Uterus (tissue), 3 donors: ENCODE measurements at regions not wholly inside any gene's neighbourhood (a gene's known extent, or its start where the extent isn't known, plus 50 kb on each side); places are given as distances from the start of the nearest gene placed in this dataset.
"Not testable (repeated sequence)": the region's sequence is repeated elsewhere in the genome, so short reads cannot be mapped to it uniquely, and the experiment has no call there.

Experiments
- DNase-seq, 2 donors: peaks; one replicate each; pipeline ENCODE4 v3.0.0-alpha.2; 2019 to 2020
- H3K27ac ChIP-seq, 2 donors: fragments of 200-600 bp; sonication (generic); 1 replicate in 1 of 2; 2 replicates in 1 of 2; pipeline ENCODE4 v1.5.1; 2016 to 2018
- H3K27me3 ChIP-seq, 2 donors: fragments of 200-600 bp; sonication (generic); one replicate each; pipeline ENCODE4 v1.5.1; 2018 to 2019; ENCODE audit warnings: control low read depth in 1 of 2
- H3K36me3 ChIP-seq, 2 donors: fragments of 200-600 bp; sonication (generic); one replicate each; pipeline ENCODE4 v1.5.1; 2019; ENCODE audit warnings: control low read depth in 1 of 2
- H3K4me1 ChIP-seq, 2 donors: fragments of 200-600 bp; sonication (generic); one replicate each; pipeline ENCODE4 v1.5.1; 2018 to 2019; ENCODE audit warnings: control low read depth in 1 of 2
- H3K4me3 ChIP-seq, 2 donors: fragments of 200-600 bp; sonication (generic); 1 replicate in 1 of 2; 2 replicates in 1 of 2; pipeline ENCODE4 v1.5.1; 2018 to 2019; ENCODE audit warnings: mild to moderate bottlenecking in 1 of 2
- H3K9me3 ChIP-seq, 2 donors: fragments of 200-600 bp; sonication (generic); one replicate each; pipeline ENCODE4 v1.5.1; 2019; ENCODE audit warnings: control low read depth in 1 of 2
- POLR2A ChIP-seq, 2 donors: fragments of 450-650 bp; IDR thresholded peaks; one replicate each; pipeline ENCODE4 v1.6.1; 2016; ENCODE audit warnings: antibody characterized with exemption in 2 of 2, mild to moderate bottlenecking in 1 of 2, moderate library complexity in 1 of 2
- intact Hi-C: fragments of 100-400 bp; cut with DNase I; formaldehyde crosslinking; loops from one replicate; pipeline ENCODE4 v1.15.1; 2023; ENCODE audit warnings: low total_unique reads
- TF ChIP-seq, protein P1 (sequence below), 4 experiments: fragments of 200-600 bp in 2 of 4; fragments of 450-650 bp in 2 of 4; sonication (generic) in 2 of 4; IDR thresholded peaks; one replicate each; pipeline ENCODE4 v1.5.1; 2016 to 2019; ENCODE audit warnings: antibody characterized with exemption in 4 of 4, mild to moderate bottlenecking in 2 of 4, moderate library complexity in 1 of 4
- donor health status: DM: yes; HTN: yes; CAD: no.

GRCh38 chrX:96538104-96538725 lies 146.4 kb upstream of the DIAPH2 start:
- intact Hi-C loops, result no loop called here
- Histone ChIP-seq H3K27me3 (no peaks in the 10 kb centered on the region), H3K9me3 (no peaks in the 10 kb centered on the region), H3K27ac (no peak overlapping the region), H3K36me3 (no peaks in the 10 kb centered on the region), H3K4me3 (no peak overlapping the region), H3K4me1 (no peaks in the 10 kb centered on the region)
- DNase-seq, result no peak
- TF ChIP-seq, protein P1, sequence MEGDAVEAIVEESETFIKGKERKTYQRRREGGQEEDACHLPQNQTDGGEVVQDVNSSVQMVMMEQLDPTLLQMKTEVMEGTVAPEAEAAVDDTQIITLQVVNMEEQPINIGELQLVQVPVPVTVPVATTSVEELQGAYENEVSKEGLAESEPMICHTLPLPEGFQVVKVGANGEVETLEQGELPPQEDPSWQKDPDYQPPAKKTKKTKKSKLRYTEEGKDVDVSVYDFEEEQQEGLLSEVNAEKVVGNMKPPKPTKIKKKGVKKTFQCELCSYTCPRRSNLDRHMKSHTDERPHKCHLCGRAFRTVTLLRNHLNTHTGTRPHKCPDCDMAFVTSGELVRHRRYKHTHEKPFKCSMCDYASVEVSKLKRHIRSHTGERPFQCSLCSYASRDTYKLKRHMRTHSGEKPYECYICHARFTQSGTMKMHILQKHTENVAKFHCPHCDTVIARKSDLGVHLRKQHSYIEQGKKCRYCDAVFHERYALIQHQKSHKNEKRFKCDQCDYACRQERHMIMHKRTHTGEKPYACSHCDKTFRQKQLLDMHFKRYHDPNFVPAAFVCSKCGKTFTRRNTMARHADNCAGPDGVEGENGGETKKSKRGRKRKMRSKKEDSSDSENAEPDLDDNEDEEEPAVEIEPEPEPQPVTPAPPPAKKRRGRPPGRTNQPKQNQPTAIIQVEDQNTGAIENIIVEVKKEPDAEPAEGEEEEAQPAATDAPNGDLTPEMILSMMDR (IDR thresholded peaks at IDR 0.05), result no peak
- TF ChIP-seq POLR2A (IDR thresholded peaks at IDR 0.05), result no peak

- no peak for TF ChIP-seq POLR2A (IDR thresholded peaks at IDR 0.05)
- TF ChIP-seq, protein P1 (IDR thresholded peaks at IDR 0.05), result no peak
These were observed 144.5 kb upstream of the DIAPH2 start for GRCh38 chrX:96540111-96540631.

GRCh38 chrX:96546281-96546680 lies 138.4 kb upstream of the DIAPH2 start:
- H3K4me1 ChIP-seq, intact Hi-C loops, H3K27me3 ChIP-seq, H3K36me3 ChIP-seq, H3K9me3 ChIP-seq, DNase-seq, H3K4me3 ChIP-seq, H3K27ac ChIP-seq: not testable (repeated sequence)

More at GRCh38 chrX:96540111-96540631, 144.5 kb upstream of the DIAPH2 start:
- no peak overlapping the region for H3K27ac ChIP-seq
- H3K4me1 ChIP-seq, result no peaks in the 10 kb centered on the region
- H3K4me3 ChIP-seq, result no peak overlapping the region
- intact Hi-C loops, result no loop called here
- H3K27me3 ChIP-seq, result no peaks in the 10 kb centered on the region
- no peak for DNase-seq
- no peaks in the 10 kb centered on the region for H3K36me3 ChIP-seq
- H3K9me3 ChIP-seq, result no peaks in the 10 kb centered on the region

DNA sequence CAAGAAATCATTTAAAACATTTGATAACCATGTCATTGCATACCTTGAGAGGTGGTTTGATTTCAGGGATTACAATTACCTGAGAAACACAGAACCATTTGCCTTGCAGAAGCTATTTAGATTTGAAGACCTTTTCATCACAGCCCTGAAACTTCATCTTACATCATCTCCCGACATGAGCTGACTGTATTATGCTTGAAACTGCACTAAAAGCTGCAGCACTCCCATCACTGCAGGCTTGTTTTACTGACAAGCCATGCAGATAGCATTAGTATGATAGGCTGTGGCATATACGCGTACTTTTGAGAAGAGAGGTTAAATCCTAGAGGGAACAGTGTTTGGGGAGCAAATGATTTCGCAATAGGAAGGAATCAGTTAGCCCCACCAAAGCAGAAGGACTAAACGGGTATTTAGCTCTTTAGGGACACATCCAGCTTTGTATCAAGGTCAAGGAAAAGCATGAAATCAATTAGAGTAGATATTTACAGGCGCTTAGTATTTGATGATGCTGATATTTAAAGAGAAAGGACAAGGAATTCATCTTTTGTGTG lies 133.2 kb upstream of the DIAPH2 start:
- intact Hi-C loops, result no loop called here
- Histone ChIP-seq H3K27ac (no peak overlapping the region), H3K4me3 (no peak overlapping the region), H3K4me1 (no peaks in the 10 kb centered on the region), H3K36me3 (no peaks in the 10 kb centered on the region), H3K9me3 (no peaks in the 10 kb centered on the region), H3K27me3 (peaks cover 0 to 13% of the 10 kb centered on the region in 2 donors)
- TF ChIP-seq, protein P1 (IDR thresholded peaks at IDR 0.05), result no peak
- TF ChIP-seq POLR2A (IDR thresholded peaks at IDR 0.05), result no peak
- DNase-seq, result no peak

GRCh38 chrX:96556886-96557285 lies 127.8 kb upstream of the DIAPH2 start:
- no peak overlapping the region for H3K27ac ChIP-seq
- intact Hi-C loops, result no loop called here

DNA sequence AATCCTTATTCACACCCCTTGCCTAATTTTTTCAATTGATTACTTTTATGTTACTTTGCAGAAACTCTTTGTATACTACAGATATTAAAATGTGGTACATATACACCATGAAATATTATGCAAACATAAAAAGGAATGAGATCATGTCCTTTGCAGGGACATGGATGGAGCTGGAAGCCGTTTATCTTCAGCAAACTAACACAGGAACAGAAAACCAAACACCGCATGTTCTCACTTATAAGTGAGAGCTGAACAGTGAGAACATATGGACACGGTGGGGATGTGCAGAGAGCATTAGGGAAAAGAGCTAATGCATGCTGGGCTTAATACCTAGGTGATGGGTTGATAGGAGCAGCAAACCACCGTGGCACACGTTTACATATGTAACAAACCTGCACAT lies 123.5 kb upstream of the DIAPH2 start:
- H3K27me3 ChIP-seq, H3K36me3 ChIP-seq, H3K9me3 ChIP-seq, H3K27ac ChIP-seq, H3K4me1 ChIP-seq, intact Hi-C loops, DNase-seq, H3K4me3 ChIP-seq: not testable (repeated sequence)

More at GRCh38 chrX:96556886-96557285, 127.8 kb upstream of the DIAPH2 start:
- Histone ChIP-seq H3K36me3 (no peaks in the 10 kb centered on the region), H3K27me3 (peaks cover 0 to under 1% of the 10 kb centered on the region in 2 donors), H3K4me1 (no peaks in the 10 kb centered on the region), H3K4me3 (no peak overlapping the region), H3K9me3 (no peaks in the 10 kb centered on the region)
- no peak for DNase-seq
- no peak for TF ChIP-seq POLR2A (IDR thresholded peaks at IDR 0.05)
- TF ChIP-seq, protein P1 (IDR thresholded peaks at IDR 0.05), result no peak
